Amniotic stem cell (primary cell): ENCODE measurements at regions not wholly inside any gene's neighbourhood (a gene's known extent, or its start where the extent isn't known, plus 50 kb on each side); places are given as distances from the start of the nearest gene placed in this dataset.
"Not testable (repeated sequence)": the region's sequence is repeated elsewhere in the genome, so short reads cannot be mapped to it uniquely, and the experiment has no call there.

ENCODE experiments used
- DNase-seq: peaks from one replicate; lab custom pipeline; 2025; lab: John Stamatoyannopoulos, UW

GRCh38 chr1:25134307-25134706 lies 98.0 kb downstream of the SYF2 start:
- DNase-seq = no peak

- DNase-seq = no peak
Measured at GRCh38 chr1:25131794-25132193, 100.5 kb downstream of the SYF2 start.

GRCh38 chr1:25130895-25131294 lies 101.4 kb downstream of the SYF2 start:
- no peak for DNase-seq

- no peak for DNase-seq
Measured at GRCh38 chr1:25129380-25129779, 102.9 kb downstream of the SYF2 start.

DNA sequence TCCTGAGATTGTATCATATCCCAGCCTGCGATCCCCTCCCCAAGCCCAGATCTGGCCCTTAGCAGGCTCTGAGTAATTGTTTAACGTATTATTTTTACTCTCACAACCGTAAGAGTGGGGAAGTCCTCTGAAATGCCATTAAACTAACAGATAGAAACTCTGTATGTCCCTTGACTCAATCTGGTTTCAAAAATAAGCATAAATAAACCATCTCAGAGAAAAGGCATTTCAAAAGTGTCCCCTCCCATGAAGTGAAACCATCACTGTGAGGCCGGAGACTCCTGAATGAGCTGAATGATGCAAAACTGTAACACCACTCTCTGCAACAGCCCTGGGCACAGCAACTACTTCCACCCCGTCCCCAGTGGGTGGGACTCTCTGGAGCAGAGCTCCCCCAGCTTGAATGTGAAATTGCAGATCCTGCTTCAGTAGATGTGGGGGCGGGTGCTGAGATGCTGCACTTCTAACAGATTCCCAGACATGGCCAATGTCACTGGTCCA lies 104.1 kb downstream of the SYF2 start:
- DNase-seq = no peak

GRCh38 chr1:25126562-25126961 lies 105.7 kb downstream of the SYF2 start:
- no peak for DNase-seq

DNA sequence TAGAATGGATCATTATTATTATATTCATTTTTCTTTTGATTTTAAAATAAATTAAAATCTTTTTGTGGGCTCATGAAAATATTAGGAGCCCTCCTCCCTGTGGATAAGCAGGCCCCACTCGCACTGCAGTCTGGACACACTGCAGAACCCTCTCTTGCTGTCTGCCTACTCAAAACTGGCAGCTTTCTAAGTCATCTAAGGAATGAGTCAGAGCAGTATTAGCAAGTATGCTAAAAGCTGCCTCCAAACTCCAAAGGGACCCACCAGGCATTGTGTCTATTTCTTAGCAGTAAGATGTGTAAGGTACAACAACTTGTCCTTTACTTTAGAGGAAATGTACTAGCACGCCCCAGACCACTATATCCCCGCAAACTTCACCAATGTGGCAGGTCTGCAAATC lies 108.8 kb downstream of the SYF2 start:
- DNase-seq = no peak

GRCh38 chr1:25122747-25123146 lies 109.6 kb downstream of the SYF2 start:
- no peak for DNase-seq

- no peak for DNase-seq
Measured at GRCh38 chr1:25120281-25120680, 112.0 kb downstream of the SYF2 start.

- no peak for DNase-seq
Measured at GRCh38 chr1:25118546-25118945, 113.8 kb downstream of the SYF2 start.

- no peak for DNase-seq
Measured at GRCh38 chr1:25117233-25117823, 115.0 kb downstream of the SYF2 start.

GRCh38 chr1:25116832-25117231 lies 115.5 kb downstream of the SYF2 start:
- no peak for DNase-seq

GRCh38 chr1:25116117-25116516 lies 116.2 kb downstream of the SYF2 start:
- not testable (repeated sequence) for DNase-seq

DNA sequence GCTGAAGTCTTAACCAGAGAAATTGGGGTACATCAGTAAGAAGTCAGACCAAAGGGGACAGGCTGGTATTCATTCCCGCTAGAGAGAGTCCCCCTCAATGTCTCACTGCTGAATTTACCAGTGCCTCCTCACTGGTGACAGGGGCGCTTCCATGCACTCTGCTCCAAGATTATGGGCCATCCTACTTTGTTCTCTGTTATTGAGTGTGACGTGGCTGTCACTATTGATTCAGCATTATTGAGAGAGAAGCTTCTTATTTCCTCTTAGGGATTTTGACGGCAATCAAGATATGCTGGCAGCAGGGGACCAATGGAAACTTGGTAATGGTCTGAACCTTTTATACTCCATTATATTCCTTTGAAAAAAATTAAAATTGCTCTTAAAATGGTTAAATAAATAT lies 118.6 kb downstream of the SYF2 start:
- DNase-seq = no peak

DNA sequence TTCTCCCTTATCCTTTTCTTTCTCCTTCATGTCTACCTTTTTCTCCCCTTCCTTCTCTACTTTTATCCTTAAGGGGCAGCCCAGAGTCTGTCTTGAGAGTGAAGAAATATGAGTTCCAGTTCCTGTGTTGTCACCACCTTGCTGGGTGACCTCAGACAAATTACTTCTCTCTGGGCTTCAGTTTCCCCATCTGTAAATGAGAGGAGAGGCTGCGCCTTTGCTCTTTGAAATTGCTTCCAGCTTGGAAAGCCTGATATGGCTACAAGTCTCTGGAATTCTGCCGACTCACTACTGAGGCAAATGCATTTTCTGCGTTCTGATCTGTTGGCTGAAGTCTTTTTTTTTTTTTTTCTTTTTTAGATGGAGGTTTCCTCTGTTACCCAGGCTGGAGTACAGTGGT lies 119.2 kb downstream of the SYF2 start:
- no peak for DNase-seq

GRCh38 chr1:25112400-25112799 lies 119.9 kb downstream of the SYF2 start:
- no peak for DNase-seq

DNA sequence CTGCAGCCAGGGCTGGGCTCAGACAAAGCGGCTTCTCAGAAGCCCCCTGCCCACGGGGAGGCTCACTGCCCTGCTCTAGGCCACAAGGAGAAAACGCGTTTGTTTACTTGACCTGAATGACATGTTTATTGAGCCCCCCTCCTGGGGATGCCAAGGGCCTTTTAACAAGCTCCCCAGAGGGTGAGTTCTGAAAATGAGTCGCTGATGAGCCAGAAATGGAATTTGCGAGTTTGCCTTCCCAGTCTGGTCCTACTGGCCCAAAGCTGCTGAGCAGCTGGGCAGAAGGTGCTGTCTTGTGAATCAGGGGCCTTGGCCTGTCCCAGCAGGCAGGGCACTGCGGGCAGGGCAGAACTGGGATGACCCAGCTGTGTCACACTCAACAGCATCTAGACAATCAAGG lies 120.6 kb downstream of the SYF2 start:
- DNase-seq = no peak

- DNase-seq = no peak
Measured at GRCh38 chr1:25110485-25110884, 121.8 kb downstream of the SYF2 start.

DNA sequence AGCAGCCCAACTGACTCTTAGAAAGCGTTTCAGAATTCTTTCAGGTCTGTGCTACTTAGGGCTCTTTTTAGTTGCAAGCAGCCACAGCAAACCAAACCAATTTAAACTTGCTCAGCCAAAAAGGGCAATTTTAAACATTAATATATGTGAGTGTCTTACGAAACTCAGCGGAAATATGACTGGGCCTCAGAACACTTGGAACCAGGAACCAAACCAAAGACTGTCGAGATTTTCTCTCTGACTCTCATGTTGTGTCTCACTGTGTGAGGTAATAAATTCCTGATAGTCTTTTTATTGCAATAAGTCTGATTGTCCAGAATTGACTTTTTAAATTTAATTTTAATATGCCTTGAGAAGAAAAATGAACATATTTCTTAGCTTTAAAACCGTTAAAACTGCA lies 122.3 kb downstream of the SYF2 start:
- no peak for DNase-seq

DNA sequence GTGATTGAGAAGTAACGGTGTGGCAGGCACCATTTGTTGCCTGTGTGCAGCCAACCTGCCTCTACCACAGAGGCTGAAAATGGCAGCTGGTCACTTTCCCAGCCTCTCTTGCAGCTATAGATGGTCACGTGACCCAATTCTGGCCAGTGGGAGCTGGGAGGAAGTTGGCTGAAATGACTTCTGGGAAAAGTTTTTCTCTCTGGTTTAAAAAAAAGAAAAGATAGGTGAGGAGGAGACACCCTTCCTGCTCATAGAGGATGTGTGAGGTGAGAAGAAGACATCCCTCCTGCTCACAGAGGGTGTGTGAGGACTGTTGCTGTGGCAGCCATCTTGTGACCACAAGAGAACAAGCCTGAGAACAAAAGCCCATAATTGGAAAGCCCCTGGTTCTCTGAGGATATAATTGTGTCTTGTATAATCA lies 122.8 kb downstream of the SYF2 start:
- no peak for DNase-seq

DNA sequence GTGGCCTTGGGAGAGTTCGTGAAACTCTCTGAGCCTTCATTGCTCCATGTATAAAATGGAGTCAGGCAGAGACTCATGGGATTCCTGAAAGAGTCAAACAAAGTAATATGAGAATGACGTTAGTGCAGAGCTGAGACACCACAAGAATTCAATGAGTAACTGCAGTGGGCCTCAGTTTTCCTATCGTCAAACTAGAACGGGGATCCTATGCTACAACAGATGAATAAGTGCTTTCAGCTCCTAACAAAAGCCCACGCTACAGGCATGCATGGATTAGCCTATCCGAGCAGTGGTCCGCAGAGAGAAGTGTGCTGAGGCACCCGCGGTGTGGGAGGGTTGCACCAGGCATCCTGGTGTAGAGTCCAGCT lies 124.7 kb downstream of the SYF2 start:
- no peak for DNase-seq

- DNase-seq = no peak
Measured at GRCh38 chr1:25106976-25107642, 125.2 kb downstream of the SYF2 start.

GRCh38 chr1:25106352-25106751 lies 126.0 kb downstream of the SYF2 start:
- no peak for DNase-seq

GRCh38 chr1:25105836-25106235 lies 126.5 kb downstream of the SYF2 start:
- no peak for DNase-seq
